TTC549 (cell line): ENCODE measurements at regions not wholly inside any gene's neighbourhood (a gene's known extent, or its start where the extent isn't known, plus 50 kb on each side); places are given as distances from the start of the nearest gene placed in this dataset.
"Not testable (repeated sequence)": the region's sequence is repeated elsewhere in the genome, so short reads cannot be mapped to it uniquely, and the experiment has no call there.

Source experiments
- FAIRE-seq: peaks from 2 replicates; lab custom pipeline; 2012; peaks lifted over from hg19 to GRCh38; lab: Jason Lieb, UNC

- no peak for FAIRE-seq
These were observed 182.5 kb downstream of the BAMBI start for GRCh38 chr10:28859791-28860190.

DNA sequence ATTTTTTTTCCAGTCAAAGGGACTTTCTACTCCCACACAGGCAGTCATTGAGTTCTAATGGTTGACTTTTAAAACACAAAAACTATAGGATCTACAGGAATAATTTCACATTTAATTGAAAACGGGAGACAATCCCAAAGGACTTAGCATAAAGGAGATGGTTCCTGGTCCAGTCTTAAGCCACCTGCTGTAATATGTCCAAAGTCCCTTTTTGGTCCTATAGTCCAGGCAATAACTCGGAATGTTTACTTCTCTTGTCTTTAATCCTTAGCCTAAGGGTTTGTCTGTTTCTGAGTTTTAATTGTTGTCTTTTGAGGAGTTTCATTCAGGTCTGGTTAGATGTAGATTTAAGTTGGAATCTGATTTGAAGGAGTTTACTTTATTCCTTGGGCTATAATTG, 184.9 kb downstream of the BAMBI start:
- no peak for FAIRE-seq

DNA sequence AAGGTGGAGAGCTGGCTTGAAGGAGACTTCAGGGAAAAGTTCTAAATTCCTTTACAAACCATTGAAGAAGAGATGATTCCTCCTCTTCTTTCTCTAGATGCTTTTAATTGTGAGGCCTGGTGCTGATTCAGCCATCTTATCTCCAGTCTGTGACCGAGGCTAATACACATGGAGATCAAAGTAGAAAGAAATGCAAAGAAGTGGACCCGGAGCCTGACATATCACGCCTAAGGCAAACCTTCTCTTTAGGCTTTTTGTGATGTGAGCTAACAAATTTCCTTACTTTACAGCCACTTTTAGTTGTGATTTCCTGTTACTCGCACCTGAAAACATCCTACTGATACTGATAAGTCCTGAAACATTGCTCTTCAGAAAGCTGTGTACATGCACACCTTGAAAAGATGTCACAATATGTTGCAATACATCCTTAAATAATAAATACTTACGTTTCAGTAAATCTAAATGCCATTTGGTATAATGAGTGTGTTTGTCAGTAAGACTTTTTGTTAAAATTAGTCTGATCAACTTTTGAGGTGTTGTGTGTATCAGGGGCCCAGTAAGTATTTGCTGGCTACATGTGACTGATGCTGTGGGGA, 192.4 kb downstream of the BAMBI start:
- no peak for FAIRE-seq

DNA sequence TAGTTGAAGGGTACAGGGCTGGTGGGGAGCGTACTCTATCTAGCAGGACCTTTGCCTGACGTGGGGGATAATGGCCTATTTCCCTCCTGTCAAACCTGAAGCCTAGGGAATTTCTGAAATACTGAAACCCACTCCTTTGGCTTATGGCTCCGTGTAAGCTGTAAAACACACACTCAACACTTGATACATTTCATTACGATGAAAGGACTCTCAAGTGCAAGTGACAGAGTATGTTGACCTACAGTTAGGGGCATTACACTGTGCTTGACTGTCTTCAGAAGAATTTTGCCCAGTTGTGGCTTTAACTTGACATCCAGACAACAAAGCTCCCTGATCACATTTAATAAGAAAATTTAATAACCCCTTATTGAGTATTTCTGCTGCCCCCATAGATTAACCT, 194.3 kb downstream of the BAMBI start:
- no peak for FAIRE-seq

- no peak for FAIRE-seq
These were observed 195.4 kb downstream of the BAMBI start for GRCh38 chr10:28872587-28873165.

DNA sequence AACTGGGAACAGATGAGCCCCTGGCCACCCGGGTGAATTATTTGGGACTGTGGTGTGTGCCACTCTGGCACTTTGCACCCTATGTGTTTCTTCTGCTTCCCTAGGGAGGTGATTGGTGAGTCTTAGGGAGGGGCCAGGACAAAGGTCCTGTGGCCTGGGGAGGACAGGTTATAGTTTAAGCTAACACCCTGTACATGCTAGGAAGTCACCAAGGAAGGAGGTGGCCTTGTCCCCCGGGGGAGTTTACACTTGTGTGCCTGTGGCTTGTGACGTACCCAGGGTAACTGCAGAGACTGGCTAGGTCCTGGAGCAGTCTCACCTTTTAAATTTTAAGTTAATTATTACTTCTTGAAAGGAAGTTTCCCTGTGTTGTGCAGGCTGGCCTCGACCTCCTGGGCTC, 196.2 kb downstream of the BAMBI start:
- no peak for FAIRE-seq

DNA sequence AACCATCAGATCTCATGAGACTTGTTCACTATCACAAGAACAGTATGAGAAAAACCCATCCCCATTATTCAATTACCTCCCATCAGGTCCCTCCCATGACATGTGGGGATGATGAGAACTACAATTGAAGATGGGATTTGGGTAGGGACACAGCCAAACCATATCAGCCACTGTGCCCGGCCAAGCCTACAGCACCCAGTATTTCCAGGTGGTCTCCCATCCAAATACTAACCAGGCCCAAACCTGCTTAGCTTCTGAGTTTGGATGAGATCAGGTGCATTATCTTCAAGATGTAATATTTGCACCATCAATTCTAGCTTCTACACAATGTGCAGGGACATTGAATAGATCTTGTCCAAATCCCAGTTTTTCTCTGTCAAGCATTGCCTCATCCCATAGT, 196.9 kb downstream of the BAMBI start:
- FAIRE-seq = no peak

DNA sequence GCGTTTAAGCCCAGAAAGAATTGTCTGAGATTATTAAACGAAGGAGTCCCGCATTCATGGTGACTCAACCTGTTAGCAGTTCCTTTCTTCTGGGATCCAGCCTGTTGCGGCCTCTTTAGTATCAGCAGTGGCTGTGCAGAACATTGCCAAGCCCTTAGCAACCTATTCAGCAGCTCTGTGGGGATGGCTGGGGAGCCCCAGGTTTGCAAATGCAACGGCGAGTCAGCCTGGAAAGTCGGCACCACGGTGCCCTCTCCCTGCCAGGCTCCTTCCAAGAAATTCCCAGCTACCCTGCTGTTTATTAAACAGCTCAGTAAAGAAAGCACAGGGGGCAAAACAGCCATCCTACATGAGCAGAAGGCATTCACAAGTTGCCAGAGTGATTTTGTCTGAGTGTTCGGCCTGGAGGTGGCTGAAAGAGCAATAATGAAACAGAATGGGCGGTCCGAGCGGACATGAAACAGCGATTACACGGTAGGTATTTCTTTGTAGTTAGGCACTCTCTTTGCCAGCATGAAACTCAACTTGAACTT, 198.3 kb downstream of the BAMBI start:
- no peak for FAIRE-seq

DNA sequence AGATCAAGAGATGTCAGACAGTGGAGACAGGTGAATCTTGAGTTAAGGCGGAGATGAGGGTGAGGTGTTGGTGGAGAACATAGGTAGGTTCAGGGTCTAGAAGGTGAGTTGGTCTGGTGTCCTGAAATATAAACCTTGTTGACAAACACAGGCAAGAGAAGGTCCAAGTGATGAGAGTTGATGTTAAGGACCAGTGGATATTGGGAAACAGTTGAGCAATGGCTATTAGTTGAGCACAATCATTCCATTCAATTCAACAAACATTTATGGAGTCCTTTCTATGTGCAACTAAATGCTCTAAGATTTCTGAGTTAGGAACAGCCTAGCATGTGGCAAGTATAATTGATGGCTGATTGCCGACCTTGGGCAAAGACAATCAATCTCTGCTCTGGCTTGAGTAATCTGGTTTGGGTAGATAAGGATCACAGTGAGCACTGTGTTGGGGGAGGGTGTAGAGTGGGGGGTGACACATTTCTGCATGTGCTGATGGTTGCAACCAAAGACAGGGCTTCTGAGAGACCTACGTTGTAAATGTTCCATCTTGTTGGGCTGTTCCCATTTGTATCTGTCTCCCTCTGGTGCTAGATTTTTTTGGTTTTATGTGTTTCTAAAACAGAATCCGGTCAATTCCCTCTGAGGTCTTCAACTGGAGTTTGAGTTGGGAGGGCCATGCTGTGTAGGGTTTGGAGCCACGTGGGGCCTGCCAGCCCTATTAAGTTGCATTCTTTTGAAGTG, 201.1 kb downstream of the BAMBI start:
- no peak for FAIRE-seq

DNA sequence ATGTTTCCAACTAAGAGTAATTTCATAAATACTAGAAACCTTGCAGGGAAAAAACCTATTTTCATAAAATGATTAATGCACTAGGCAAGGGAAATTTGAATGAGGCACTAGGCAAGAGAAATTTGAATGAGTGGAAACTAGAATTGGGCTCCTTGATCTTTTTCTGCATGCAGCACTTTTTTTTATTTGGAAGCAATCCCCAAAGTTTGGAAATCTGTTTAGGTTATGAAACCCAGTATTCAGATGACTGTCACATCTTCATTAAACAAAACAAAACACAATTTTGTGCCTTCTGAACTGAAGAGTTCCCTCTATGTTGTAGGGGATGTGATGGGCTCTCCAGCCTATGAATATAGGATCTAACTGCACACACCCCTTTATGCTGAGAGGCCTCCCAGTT, 201.9 kb downstream of the BAMBI start:
- FAIRE-seq = no peak

DNA sequence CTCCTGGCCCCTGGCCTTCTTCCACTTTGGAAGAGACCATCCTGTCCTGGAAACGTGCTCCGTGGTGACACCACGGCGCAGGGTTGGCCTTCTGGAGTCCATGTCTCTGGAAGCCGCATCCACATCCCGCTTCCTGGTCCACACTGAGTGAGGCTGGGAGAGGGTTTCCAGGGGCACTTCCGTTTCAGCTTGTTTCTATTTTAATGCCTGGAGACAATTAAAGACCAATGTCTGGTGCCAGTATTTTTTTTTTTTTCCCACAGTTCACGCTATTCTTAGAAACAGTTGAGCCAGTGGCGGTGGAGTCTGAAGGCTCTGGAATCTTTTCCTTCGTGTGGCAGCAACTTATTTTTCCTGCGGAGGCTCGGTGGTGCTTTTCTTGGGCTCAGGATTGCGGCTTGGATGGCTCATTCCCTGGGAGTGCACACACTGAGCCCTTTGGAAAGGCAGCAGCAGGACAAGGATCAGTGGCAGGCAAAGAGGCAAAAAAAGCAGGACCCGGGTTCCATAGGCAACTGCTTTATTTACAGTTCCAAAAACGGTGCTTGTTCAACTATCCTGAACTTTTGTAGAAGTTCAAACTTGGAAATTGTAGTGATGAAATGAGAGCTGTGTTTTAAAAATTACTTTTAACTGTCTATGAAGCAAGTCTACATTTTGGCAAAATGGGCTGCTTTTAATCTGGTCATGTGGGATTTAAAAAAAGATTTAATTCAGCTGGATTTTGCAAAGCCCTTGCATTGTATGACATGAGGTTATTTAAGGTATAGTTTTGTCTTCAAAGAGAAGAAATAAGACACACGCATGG, 202.8 kb downstream of the BAMBI start:
- FAIRE-seq = no peak

DNA sequence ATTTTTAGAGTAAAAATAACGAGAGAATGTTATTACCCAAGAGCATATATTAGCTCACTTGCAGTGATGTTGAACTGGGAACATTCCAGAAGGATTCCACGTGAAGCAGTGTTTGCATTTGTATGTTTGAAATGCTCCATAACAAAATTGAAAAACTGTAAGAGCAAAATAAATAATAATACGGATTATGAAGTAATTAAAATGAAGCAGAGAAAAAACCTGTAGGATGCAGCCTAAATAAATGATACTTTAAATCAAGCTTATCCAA, 203.3 kb downstream of the BAMBI start:
- FAIRE-seq = no peak

- FAIRE-seq = no peak
These were observed 204.0 kb downstream of the BAMBI start for GRCh38 chr10:28881171-28881882.

GRCh38 chr10:28883741-28884423, 206.6 kb downstream of the BAMBI start:
- no peak for FAIRE-seq

DNA sequence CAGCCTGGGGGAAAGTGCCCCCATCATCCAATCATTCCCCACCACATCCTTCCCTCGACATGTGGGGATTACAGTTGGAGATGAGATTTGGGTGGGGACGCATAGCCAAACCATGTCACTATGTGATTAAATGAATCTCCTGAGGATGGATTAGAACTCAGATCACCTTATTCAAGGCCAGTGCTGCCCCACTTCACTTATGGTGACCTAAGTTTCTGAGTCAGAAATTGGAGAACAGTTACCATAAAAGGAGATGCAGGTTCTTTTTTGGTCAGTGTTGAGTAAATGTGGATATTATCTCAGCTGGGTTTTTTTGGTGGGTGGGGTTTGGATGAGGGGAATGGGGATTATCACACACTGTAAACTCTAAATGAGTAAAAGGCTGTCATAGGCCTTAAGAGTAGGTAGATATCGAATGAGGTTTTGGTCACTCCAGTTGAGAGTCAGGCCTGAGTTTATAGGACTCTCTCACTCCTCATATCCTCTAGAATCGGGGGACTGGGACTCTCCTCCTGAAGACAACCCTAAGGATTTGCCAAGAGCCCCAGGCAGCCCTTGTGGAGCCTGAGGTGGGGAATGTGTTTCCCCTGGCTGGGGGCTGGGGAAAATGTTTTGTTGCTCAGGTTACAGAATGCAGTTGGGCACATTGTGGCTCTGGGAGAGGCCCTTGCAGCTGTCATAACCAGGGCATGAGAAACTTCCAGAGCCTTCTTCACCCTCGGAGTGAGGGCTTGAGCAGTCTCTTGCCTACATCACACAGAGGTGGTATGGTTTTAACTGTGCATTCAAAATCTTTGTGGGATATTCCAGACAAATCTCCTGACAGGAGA, 213.0 kb downstream of the BAMBI start:
- no peak for FAIRE-seq

GRCh38 chr10:28891058-28891713, 213.9 kb downstream of the BAMBI start:
- FAIRE-seq = no peak

DNA sequence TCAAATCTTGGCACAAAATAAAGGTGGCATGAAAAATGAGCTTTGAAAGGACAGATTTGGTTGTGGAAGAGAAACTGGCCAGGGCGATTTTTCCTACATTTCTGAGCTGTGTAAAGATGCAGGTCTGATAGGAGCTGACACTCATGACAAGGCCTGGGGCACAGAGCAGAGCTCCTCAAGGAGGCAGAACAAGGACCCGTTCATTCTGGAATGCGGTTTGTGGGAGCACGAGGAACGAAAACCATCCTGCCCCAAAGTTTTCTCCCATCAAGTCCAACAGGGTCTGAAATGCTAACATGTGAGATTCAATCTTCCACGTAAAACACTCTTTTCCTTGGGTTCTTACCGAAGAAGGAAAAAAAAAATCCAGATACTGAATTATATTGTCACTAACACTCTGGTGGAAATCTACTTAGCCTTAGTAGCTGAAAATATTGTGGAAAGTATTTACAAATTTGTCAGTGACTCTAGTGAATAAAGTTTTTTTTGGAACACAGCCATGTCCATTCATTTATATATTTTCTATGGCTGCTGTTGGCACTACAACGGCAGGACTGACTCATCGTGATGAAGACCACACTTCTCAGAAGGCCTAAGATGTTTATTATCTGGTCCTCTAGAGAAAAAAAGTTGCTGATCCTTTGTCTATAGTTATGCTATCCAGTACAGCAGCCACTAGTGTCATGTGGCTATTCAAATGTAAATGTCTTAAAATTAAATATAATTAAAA, 215.7 kb downstream of the BAMBI start:
- no peak for FAIRE-seq

DNA sequence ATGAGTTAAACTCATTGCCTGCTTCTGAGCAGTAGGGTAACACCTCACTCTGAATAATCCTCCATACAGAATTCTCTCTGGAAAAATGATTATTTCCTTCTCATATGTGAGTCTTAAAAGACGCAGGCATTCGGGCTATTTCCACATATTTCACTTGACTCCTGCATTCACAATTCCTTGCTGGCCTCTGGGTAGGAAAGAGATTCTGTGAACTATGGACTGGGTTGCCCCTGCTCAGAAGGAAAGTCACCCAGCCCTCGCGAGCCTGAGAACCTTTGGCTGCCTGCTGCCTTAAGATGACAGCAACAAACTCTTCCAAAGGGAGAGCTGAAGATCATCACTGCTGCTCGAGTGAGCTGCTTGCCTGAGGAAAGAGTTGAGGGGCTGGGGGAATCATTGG, 216.8 kb downstream of the BAMBI start:
- FAIRE-seq = no peak

DNA sequence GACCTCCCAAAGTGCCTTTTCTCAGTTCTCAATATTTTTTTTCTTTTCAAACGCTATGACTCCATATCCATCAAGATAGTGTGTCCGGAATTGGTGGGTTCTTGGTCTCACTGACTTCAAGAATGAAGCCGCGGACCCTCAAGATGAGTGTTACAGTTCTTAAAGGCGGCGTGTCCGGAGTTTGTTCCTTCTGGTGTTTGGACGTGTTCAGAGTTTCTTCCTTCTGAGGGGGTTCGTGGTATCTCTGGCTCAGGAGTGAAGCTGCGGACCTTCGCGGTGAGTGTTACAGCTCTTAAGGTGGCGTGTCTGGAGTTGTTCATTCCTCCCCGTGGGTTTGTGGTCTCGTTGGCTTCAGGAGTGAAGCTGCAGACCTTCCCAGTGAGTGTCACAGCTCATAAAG, 218.3 kb downstream of the BAMBI start:
- FAIRE-seq = not testable (repeated sequence)
